ENCODE measurements at regions not wholly inside any gene's neighbourhood (a gene's known extent, or its start where the extent isn't known, plus 50 kb on each side); places are given as distances from the start of the nearest gene placed in this dataset.

DNA sequence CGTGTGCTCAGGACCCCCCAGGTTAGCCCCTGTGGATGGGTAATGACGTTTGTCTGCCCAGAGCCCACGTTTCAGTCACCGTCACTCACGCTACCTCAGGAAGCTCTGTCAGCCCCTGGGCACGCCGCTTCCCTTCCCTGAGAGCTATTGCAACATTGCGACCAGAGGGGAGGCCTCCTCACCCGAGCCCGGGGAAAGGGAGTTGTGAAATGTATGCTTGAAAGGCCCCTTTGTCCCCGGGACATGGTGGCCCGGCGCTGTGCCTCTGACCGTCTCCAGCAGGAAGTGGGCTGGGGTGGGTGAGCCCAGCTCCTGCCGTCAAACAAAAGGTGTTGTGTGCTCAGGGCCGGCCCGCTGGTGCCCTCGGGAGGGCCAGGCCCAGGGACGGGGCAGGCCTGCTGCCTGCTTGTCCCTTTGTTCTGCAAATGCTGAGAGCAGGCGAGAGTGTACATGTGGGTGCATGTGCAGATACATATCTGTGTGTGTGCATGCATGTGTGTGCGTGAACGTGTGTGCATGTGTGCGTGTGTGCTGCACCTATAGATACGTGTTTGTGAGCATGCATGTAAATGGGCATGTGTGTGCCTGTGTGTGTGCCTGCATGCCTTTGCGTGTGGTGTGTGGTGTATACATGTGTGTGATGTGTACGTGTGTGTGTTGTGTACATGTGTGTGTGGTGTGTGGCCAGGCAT is 1125.0 kb downstream of the BRD1 start:
- DNase-seq: no peak

DNA sequence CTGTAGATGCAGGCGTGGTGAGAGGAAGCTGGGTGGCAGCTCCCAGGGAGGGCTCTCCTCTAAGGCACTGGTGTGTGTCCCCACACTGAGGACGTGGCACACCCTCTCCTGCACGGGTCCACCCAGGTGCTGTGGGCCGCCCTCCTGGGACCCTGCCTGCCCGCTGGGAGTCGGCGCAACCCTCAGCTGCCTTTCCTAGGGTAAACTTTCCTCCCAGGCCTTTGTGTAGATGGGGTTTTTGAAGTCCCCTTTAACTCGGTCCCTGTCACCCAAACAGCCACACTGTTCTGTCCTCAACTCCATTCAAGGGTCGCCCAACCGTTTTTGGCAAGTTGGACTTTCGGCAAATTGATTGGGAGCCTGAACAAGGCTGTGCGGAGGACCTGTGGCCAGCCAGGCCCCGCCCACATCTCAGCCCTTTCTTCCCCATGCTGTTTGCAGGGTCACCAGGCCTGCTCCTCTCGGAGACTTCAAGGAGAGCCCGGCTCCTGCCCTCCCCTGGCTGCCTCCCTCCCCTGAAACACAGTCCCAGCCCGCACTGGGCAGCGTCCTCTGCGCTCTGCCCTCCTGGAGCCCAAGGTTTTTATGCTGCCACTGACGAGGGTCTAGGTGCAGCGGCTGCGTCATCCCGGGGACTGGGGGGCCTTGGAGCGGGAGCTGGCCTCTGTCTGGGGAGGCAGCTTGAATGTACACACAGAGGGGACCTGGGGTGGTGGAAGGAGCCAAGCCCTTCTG is 1126.2 kb downstream of the BRD1 start:
- DNase-seq: no peak

DNA sequence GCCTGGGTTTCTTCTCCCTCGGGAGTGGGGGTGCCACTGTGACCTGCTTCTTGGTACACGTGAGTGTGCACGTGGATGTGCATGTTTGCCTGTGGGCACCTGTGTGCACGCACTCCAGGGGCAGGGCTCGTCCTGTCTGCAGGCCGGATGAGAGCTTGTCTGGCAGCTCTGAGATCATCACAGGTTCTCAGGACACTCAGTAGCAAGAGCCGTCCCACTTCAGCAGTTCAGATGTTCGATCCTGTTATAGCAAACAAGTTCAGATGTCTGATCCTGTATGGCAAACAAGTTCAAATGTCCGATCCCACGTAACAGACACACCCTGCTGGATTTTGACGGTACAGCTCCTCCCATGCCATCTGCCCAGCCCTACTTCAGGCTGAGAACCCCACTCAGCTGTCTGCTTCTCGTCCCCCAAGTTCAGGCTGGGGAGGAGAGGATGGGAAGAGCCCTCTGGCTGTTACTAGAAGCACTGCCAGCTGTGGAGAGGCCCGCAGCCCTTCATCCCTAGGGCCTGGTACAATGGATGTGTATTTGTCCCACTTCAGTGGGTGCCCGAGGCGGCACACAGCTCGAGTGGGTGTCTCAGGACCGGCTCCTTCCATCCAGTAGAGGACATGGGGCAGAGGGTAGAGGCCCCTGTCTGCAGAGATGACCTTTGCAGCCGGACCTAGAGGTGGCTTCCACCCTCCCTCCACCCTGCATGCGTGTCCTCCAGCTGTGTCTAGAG is 1126.9 kb downstream of the BRD1 start:
- DNase-seq: no peak

DNA sequence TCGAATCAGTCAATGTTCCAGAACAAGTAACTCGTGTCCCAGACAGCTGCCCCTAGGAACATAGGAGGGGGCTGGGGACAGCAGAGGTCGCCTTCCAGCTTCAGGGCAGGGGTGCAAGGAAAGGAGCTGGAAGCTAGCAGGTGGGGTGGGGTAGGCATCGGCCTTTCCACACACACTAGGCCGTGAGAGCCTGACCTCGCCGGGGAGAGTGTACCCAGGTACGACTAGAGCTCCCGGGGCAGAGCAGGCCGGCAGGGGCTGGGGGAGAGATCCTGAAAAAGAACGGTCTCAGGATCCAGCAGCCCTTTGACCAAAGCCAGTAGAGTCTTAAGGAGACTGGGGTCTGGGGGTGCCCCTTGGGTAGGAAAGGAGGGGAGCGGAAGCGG is 1127.5 kb downstream of the BRD1 start:
- no peak for DNase-seq

DNA sequence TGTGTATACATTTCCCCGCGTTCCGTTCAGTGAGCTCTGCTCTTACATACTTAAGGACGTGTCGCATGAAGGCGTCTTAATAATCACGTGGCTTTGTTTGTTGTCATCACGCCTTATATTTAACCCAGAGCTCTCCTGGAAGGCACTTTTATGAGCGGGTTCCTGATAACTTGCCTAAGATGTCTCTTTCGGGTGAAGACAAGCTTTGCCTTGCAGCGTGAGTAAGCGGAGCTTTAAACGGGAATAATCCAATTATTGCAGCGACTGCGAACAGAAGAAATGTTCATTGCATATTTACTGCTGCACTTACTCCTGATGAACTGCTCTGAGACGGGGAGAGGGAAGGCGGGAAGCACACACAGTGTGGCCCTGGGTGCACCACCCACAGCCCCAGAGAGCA is 1128.2 kb downstream of the BRD1 start:
- no peak for DNase-seq

DNA sequence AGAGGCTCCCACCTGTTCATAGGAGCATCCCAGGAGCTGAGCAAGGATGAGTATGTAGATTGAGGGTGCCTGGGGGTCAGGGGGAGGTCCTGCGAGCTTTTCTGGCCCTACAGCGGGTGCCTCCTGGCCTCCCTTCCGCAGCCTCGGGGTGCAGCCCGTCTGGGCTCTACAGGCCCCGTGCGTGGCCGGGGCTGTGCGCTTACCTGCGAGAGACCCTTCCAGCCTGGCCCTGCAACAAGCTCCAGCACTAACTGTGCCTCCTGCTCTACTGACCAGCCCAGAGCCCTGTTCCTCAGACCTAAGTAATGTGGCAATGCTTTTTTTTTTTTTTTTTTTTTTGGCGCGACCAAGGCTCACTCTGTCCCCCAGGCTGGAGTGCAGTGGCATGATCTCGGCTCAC is 1129.1 kb downstream of the BRD1 start:
- no peak for DNase-seq

DNA sequence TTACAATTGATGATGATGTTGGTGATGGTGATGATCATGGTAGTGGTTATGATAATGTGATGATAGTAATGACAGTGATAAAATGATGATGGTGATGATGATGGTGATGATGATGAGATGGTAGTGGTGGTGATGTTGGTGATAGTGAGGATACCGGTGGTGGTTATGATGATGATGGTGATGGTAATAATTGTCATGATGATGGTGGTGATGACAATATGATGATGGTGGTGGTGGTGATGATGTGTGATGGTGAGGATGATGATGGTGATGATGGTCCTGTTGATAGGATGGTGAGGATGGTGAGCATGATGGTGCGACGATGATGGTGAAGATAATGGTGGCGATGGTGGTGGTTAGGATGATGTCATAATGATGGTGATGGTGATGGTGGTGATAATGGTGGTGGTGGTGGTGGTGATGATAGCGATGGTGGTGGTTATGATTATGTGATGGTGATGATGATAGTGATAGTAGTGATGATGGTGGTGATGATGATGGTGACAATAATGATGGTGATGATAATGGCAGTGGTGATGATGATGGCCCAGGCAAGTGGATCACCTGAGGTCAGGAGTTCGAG is 1129.9 kb downstream of the BRD1 start:
- DNase-seq: no peak

DNA sequence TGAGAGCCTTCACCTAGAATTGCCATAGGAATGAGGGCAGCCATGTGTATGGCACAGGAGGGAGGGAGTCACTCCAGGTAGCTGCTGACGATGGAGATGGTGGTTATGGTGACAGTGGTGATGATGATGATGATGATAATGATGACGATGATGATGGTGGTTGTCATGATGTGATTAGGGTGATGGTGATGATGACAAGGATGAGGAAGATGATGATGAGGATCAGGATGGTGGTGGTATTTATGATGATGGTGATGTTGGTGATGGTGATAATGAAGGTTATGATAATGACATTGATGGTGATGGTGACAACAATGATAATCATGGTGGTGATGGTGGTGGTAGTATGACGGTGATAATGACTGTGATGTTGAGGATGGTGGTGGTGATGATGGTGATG is 1130.5 kb downstream of the BRD1 start:
- no peak for DNase-seq

DNA sequence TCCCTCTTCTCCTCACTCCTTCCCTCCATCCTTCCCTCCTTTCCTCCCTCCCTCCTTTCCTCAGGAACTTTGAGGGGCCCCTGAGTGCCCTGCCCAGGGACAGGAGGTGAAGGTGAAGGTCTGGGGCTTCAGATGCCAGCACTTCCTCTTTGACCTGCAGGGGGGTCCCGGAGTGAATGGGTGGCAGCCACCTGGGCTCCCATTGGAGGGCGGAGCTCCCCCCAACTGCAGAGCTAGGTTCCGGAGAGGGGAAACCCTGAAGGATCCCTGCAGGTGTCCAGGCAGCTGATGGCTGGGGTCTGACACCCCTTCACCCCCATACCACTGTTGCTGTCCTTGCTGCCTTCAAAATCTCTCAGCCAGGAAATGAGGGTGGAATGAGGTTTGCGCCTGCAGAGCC is 1131.3 kb downstream of the BRD1 start:
- DNase-seq: no peak

DNA sequence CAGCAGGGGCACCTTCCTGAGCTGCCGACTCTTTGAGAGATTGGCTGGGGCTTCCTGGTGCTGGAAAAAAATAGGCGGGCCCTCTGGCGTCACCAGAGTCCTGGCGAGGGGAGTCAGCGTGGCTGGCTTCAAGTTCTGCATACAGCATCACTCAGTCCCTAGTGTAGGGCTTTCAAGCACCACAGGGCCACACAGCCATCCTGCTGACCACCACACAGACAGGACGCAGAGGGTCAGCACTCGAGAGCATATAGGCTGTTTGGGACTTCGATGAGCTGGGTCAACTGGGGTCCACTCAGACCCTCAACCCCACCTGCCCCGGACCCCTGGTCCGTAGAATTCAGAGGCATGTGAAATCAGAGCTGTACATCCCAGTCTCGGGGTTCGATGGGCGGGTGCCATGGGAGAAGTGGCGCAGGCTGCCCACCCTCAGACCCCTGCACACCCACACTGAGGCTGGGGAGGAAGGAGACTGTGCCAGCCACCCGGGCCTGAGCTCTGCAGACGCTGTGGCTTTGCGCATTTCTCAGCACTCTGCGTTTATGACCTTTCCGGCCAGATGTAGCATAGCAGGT is 1131.9 kb downstream of the BRD1 start:
- no peak for DNase-seq

DNA sequence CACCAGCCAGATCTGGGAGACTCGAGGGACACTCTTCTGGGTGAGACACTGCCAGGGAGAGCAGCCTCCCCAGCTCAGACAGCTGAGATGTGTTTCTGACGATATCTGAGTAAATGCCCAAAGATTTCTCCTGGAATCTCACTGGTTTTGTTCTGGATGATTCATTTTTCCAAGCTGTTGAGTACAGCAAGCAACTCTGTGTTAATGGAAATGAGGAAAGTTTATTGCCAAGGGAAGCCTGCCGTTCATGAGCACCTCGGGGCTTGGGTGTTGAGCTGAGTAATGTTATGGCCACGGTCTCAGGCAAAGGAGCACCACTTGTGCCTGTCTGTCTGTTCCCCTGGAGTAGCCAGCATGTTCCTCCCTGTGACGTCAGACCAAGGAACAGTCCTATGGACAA is 1132.4 kb downstream of the BRD1 start:
- no peak for DNase-seq

DNA sequence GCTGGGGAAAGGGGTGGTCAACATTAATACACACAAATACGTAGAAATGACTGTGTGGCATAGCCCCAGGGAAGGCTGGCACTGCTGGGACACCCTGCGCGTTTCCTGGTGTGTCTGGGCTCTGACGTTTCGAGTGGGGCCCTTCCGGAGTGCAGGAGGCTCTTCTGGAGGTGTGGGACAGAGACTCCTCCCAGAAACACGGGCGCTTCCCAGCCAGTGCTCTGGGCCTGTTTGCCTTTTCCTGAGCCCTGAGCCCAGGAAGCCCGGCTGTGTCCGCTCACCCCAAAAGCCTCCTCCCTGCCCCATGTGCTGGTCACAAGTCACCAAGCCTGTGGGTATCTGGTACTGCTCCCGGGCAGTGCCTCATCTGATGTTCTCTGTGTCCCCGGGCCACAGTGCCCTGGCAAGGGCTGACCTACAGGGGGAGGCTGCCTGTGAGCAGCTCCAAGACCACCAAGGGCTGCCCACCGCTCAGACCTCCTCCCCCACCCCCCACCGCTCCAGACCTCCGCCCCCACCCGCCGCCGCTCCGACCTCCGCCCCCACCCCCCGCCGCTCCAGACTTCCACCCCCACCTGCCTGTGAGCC is 1133.3 kb downstream of the BRD1 start:
- no peak for DNase-seq

DNA sequence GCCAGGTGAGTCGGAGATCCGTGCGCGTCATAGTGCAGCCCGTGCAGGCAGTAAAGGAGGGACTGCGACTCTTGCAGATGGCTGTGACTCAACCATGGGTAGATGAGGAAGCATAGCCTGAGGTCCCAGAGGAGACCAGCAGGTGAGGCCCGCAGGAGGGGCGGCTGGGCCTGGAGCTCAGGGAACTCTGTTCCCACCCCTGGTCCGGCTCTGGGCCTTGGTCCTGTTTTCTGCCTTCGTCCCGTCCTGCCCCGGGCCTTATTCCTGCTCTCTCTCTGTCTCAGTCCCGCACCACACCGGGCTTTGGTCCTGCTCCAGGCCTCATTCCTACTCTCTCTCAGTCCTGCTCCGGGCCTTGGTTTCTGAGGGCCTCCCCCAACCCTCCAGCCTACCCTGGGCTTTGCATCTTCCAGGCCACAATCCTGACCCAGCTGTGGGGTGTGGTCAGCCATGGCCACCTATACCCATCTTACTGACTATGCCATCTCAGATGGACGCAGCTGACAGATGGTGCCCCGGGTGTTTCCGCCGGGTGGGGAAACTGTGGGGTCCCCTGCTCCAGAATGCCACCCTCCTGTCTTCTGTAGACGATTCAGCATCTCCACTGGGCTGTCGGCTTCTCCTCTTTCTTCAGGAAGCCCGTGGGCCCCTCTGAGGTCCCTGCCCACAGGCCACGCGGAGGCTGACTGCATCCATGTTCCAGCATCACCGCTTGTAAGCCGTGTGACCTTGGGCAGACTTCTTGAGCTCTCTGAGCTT is 1134.1 kb downstream of the BRD1 start:
- DNase-seq: no peak

DNA sequence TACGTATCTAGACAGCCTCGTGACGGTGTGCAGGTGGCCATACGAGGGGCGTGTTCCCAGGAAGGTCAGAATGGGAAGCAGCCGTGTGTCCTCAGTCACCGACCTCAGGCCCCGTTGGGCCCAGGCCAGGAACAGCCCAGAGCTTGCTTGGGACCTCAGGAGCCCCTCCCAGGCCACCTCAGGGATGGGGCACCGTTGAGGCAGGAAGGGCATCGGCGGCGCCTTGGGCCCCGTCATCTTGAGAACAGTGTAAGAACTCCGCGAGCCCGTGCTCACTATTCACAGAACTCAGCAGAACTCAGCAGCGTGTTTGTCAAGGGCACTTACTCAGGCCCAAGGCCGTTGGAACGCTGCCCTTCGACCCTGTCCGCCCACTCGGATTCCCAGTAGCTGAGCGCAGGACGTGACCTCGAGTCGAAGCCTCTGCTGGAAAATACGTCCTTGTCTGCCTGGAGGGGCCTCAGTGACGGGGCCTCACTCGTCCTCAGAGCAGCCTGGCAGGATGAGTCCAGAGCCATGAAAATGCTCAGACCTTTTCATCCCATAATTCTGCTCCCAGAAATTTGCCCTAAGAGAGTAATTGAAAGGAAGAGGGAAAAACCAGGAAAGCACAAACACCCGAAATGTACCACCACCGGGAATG is 1134.8 kb downstream of the BRD1 start:
- DNase-seq: no peak

DNA sequence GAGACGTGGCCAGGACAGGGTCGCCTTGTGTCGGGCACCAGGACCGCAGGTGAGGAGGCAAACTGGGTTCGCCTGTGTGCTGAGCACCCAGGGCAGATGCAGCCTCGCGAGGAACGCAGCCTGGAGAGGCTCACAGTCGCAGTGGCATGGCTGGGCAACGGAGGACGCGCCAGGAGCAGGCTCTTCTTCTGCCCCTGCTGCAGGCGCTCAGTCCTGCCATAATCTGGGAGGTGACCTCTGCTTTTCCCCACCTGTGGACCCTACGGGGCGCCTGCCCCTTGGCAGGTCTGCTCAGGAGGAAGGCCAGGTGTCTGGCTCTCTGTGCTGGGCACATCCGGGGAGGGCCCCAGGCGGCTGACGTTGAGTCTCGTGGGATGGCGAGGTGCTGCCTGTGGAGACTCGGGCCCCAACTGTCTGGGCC is 1136.2 kb downstream of the BRD1 start:
- DNase-seq: no peak

DNA sequence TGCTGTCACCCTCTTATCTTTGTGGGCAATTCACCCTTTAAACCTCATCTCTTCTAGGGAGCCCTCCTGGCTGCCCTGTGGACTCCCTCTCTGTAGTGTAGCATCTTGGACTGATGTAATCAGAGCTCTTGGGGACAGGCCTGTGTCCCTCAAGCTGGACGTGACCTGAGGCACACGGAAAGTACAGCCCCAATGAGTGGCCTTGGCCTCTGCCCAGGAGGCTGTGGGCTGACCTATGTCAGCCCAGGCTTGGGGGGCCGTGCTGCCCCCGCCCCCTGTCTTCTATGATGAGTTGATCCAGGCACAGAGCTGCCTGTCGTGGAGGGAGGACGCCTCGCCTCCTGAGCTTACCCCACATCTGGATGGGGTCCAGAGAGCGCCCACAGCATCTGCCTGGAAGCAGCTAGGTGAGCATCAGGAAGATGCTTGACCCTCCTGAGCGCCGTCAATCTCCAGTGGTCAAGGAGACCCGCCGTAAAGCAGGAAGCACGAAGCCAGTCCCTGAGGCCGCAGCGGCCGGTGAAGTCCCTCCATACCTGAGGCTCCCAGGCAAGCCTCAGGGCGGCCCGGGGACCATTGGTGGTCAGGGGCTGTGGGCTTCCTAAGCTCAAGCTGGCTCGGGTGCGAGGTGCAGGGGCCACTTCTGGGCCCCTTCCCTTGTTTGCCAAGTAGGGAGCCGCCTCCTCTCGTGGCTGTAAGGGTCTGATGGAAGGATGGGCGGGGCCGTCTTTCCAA is 1136.9 kb downstream of the BRD1 start:
- no peak for DNase-seq

DNA sequence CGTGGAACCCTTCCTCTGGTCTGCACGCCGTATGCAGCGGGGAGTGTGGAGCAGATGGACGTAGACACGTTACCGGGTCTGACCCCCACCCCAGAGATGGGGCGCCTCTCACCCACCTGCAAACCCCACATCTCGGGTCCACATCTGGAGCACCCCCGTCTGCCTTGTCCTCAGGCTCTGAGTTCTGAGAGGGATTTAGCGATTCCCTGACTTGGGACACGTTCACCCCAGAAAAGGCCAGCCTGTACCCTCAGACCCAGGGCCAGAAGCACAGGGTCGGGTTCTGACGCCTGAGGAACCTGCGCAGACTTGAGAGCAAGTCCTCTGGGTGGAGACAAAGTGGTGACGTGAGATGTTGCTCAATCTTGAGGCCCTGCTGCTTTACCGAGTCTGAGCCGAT is 1138.5 kb downstream of the BRD1 start:
- no peak for DNase-seq

DNA sequence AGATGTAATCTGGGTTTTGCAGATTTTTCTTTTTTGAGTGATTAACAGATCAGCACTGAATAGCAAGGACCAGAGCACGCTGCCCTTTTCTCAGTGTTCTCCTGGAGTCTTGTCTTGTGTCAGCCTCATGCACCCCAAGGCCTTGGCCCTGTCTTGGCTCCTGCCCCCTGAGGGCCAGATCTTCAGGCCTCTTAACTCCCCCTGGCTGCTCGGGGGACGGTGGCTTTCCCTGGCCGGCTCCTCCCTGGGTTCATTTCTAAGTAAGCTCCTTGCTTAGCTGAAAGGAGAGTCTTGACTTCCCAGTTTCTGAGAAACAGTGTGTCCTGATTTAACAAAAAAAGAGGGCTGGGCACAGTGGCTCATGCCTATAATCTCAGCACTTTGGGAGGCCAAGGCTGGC is 1139.3 kb downstream of the BRD1 start:
- no peak for DNase-seq

DNA sequence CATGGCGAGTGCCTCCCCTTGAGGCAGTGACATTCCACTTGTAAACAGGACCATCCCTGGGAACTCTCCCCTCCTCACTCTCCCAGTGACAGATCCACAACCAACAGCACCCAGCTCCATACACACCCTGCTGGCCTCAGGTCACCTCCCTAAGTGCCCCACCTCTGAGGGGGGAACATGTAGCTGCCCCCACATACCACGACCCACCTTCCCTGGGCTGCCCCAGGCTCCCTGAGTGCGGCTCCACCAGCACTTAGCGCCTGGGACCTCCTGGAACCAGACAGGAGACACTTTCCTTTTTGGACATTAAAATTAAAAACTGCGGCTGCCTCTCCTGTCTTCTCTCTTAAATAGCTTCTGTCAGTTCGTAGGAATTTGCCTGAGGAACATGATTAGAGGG is 1140.1 kb downstream of the BRD1 start:
- DNase-seq: no peak

DNA sequence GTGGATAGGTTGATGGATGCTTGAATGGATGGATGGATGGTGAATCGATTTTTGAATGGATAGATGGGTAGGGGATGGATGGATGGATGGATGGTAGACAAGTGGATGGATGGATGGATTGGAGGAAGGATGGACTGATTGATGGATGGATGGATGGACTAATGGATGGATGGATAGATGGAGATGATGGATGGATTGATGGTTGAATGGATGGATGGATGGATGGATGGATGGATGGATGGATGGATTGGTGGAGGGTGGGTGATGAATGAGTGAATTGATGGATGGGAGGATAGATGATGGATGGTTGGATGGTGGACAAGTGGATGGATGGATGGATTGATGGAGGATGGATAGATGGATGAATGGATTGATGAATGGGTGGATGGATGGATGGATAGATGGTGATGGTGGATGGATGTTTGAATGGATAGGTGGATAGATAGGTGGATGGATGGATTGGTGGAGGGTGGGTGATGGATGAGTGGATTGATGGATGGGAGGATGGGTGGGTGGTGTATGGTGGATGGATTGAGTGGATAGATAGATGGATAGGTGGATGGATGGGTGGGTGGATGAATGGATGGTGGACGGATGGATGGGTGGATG is 1140.9 kb downstream of the BRD1 start:
- no peak for DNase-seq

DNA sequence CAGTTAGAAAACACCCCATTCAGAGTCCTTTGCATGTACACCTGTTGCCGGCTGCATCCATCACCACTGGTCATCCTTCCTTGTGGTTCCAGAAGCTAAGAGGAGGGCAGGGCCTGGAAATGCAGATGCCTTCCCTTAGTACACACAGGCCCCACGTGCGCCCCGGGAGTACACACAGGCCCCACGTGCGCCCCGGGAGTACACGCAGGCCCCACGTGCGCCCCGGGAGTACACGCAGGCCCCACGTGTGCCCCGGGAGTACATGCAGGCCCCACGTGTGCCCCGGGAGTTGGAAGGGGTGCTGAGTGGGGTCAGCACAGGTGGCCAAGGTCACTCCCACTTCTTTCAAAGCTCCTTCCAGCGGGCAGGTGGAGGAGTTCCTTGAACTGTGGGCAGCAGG is 1141.9 kb downstream of the BRD1 start:
- no peak for DNase-seq
